Neural progenitor cell (in vitro differentiated cells): ENCODE measurements at regions not wholly inside any gene's neighbourhood (a gene's known extent, or its start where the extent isn't known, plus 50 kb on each side); places are given as distances from the start of the nearest gene placed in this dataset.

Experiments
- EZH2 ChIP-seq: fragments of 200-600 bp; sonication (generic); IDR thresholded peaks from 2 replicates; pipeline ENCODE4 v1.6.1; 2017; ENCODE audit warnings: antibody characterized with exemption, mild to moderate bottlenecking, moderate library complexity
- EZH2phosphoT487 ChIP-seq: fragments of 200-600 bp; sonication (generic); IDR thresholded peaks from 2 replicates; pipeline ENCODE4 v1.6.1; 2017; ENCODE audit warnings: antibody characterized with exemption
- TF ChIP-seq, protein P1 (sequence below): fragments of 200-600 bp; sonication (generic); IDR thresholded peaks from 2 replicates; pipeline ENCODE4 v1.5.1; 2017; ENCODE audit warnings: antibody characterized with exemption, mild to moderate bottlenecking

GRCh38 chr11:42762348-42762747 is 549.4 kb upstream of the API5 start:
- TF ChIP-seq, protein P1, sequence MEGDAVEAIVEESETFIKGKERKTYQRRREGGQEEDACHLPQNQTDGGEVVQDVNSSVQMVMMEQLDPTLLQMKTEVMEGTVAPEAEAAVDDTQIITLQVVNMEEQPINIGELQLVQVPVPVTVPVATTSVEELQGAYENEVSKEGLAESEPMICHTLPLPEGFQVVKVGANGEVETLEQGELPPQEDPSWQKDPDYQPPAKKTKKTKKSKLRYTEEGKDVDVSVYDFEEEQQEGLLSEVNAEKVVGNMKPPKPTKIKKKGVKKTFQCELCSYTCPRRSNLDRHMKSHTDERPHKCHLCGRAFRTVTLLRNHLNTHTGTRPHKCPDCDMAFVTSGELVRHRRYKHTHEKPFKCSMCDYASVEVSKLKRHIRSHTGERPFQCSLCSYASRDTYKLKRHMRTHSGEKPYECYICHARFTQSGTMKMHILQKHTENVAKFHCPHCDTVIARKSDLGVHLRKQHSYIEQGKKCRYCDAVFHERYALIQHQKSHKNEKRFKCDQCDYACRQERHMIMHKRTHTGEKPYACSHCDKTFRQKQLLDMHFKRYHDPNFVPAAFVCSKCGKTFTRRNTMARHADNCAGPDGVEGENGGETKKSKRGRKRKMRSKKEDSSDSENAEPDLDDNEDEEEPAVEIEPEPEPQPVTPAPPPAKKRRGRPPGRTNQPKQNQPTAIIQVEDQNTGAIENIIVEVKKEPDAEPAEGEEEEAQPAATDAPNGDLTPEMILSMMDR, result no peak
- no peak for TF ChIP-seq EZH2
- TF ChIP-seq EZH2phosphoT487, result no peak
